ENCODE measurements at regions not wholly inside any gene's neighbourhood (a gene's known extent, or its start where the extent isn't known, plus 50 kb on each side); places are given as distances from the start of the nearest gene placed in this dataset.

- Mint-ChIP-seq H3K4me1 (no peaks in the 10 kb centered on the region), H3K27me3 (peaks cover 8% of the 10 kb centered on the region), H3K36me3 (no peaks in the 10 kb centered on the region), H3K9me3 (no peaks in the 10 kb centered on the region), H3K27ac (no peak overlapping the region), H3K4me3 (no peak overlapping the region)
Measured at GRCh38 chr18:77505499-77505898, 255.9 kb downstream of the GALR1 start.

DNA sequence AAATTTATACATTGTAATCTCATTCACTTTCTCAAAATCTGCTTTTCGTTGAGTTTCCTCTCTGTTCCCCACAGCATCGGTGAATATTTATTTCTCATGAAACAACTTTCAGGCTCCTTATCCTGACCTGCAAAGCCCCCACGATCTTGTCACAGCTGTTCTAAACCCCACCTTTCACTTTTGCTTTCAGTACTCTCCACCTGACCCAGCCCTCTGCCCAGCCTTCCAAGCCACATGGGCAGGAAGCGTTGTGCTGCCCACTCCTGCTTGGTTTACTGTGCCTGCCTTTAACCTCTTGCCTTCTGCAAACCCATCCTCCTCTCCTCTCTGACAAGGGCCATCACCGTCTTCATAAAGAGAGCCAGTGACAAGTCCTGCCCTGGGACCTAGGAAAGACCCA is 262.5 kb downstream of the GALR1 start:
- H3K9me3 Mint-ChIP-seq: no peaks in the 10 kb centered on the region
- H3K4me3 Mint-ChIP-seq: no peak overlapping the region
- H3K27ac Mint-ChIP-seq: no peak overlapping the region
- no peaks in the 10 kb centered on the region for H3K36me3 Mint-ChIP-seq
- H3K27me3 Mint-ChIP-seq: peaks cover 5% of the 10 kb centered on the region
- no peaks in the 10 kb centered on the region for H3K4me1 Mint-ChIP-seq

- H3K36me3 Mint-ChIP-seq: no peaks in the 10 kb centered on the region
- no peak overlapping the region for H3K27ac Mint-ChIP-seq
- peaks cover 3% of the 10 kb centered on the region for H3K27me3 Mint-ChIP-seq
- no peaks in the 10 kb centered on the region for H3K9me3 Mint-ChIP-seq
- no peaks in the 10 kb centered on the region for H3K4me1 Mint-ChIP-seq
- H3K4me3 Mint-ChIP-seq: no peak overlapping the region
Measured at GRCh38 chr18:77517901-77518300, 268.3 kb downstream of the GALR1 start.

DNA sequence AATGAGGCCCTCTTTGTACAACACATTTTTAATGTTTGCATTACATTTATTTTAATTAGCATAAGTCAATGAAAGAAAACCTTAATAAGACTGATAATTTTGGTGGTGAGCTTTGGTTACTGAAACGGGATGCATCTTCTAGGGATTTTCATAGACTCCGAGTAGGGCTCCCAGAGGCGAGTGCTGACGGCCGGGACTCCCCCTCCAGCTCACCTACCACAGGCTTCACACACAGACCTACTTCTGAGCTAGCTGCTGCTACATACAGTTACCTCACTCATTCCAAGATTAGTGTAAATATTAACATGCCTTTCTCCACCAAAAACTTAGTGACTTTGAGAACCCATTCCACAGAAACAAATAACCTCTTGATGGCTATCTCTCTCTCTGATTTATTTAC is 271.1 kb downstream of the GALR1 start:
- Mint-ChIP-seq H3K36me3 (no peaks in the 10 kb centered on the region), H3K27ac (no peak overlapping the region), H3K9me3 (no peaks in the 10 kb centered on the region), H3K4me1 (no peaks in the 10 kb centered on the region), H3K27me3 (peaks cover 3% of the 10 kb centered on the region), H3K4me3 (no peak overlapping the region)

GRCh38 chr18:77522051-77522675 is 272.5 kb downstream of the GALR1 start:
- no peaks in the 10 kb centered on the region for H3K36me3 Mint-ChIP-seq
- H3K4me3 Mint-ChIP-seq: no peak overlapping the region
- no peaks in the 10 kb centered on the region for H3K9me3 Mint-ChIP-seq
- peaks cover 3% of the 10 kb centered on the region for H3K27me3 Mint-ChIP-seq
- no peaks in the 10 kb centered on the region for H3K4me1 Mint-ChIP-seq
- H3K27ac Mint-ChIP-seq: no peak overlapping the region

- Mint-ChIP-seq H3K27me3 (peaks cover 3% of the 10 kb centered on the region), H3K27ac (no peak overlapping the region), H3K4me1 (no peaks in the 10 kb centered on the region), H3K9me3 (no peaks in the 10 kb centered on the region), H3K36me3 (no peaks in the 10 kb centered on the region), H3K4me3 (no peak overlapping the region)
Measured at GRCh38 chr18:77524909-77525308, 275.3 kb downstream of the GALR1 start.

DNA sequence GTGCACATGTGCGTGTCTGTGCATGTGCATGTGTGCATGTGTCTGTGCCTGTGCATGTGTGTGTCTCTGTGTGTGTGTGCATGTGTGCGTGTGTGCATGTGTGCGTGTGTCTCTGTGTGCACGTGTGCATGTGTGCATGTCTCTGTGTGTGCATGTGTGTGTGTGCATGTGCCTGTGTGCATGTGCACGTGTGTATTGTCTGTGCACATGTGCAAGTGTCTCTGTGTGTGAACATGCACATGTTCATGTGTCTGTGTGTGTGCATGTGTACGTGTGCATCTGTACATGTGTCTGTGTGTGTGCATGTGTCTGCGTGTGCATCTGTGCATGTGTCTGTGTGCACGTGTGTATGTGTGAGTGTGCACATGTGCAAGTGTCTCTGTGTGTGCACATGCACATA is 277.3 kb downstream of the GALR1 start:
- Mint-ChIP-seq H3K27me3 (peaks cover 1% of the 10 kb centered on the region), H3K4me3 (no peak overlapping the region), H3K27ac (no peak overlapping the region)

GRCh38 chr18:77528872-77529271 is 279.2 kb downstream of the GALR1 start:
- Mint-ChIP-seq H3K9me3 (no peaks in the 10 kb centered on the region), H3K36me3 (no peaks in the 10 kb centered on the region), H3K4me3 (no peak overlapping the region), H3K27me3 (no peaks in the 10 kb centered on the region), H3K27ac (no peak overlapping the region), H3K4me1 (no peaks in the 10 kb centered on the region)

More for the DNA sequence above, 277.3 kb downstream of the GALR1 start:
- Mint-ChIP-seq H3K4me1 (no peaks in the 10 kb centered on the region), H3K36me3 (no peaks in the 10 kb centered on the region), H3K9me3 (no peaks in the 10 kb centered on the region)

DNA sequence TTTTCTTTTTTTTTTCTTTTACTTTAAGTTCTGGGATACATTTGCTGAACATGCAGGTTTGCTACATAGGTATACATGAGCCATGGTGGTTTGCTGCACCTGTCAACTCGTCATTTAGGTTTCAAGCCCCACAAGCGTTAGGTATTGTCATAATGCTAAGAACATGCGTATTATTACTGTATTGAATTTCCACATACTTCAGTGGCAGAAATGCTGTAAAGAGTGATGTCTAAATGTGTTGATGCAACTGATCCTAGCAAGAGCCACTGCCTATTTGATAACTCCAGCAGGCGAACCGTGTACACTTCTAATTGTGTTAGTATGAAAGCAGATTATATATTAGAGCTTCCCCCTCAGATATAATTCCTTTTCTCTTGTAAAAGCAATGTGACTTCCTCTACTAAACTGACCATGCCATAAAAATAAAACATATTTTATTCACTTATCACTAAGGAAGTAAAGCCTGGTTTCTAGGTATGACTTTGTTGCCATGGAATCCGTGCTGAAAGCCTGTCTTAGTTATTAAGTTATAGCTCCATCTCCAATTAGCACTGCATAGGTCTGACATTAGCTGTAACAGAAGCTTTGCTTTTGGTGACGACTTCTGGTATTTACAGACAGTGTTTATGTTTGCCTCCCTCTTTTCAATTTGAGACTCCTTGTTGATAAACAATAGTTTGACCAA is 280.0 kb downstream of the GALR1 start:
- Mint-ChIP-seq H3K36me3 (no peaks in the 10 kb centered on the region), H3K27me3 (no peaks in the 10 kb centered on the region), H3K9me3 (no peaks in the 10 kb centered on the region), H3K27ac (no peak overlapping the region), H3K4me3 (no peak overlapping the region), H3K4me1 (no peaks in the 10 kb centered on the region)

DNA sequence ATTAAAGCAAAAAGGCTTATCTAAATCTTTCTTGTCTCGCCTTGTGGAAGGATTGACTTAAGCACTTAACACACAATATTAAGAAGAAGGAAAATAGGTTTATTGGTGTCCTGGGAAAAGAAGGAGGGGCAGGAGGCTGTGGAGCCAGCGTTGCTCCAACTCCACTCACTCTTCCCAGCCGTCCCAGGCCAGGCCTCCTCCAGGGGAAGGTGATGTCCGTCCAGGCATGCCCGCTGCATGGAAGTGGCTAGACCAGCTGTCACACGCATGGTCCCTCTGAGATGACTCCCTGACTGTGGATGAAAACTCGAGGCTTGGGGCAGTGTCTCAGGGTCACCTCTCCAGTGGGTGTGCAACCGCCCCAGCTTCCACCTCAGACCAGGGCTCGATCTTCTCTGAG is 281.1 kb downstream of the GALR1 start:
- Mint-ChIP-seq H3K4me1 (no peaks in the 10 kb centered on the region), H3K9me3 (no peaks in the 10 kb centered on the region), H3K27ac (no peak overlapping the region), H3K27me3 (no peaks in the 10 kb centered on the region), H3K36me3 (no peaks in the 10 kb centered on the region), H3K4me3 (no peak overlapping the region)

DNA sequence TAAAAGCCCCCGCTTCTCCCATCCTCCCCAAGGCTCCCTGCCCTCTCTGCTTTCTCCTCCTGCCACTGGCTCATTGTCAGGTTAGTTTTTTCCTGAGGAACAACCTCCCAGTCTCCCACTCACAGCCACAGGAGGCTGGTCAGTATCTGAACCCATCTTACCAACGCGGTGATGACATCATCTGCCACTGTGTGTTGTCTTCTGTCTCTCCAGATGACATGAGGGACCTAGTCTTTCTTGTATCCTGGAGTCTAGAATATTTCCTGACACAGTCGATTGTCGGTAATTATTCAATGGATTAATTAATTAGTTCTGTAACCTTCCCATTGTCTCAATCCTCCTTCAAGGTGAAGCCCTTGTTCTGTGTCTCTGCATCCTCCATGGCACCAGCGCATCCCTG is 290.2 kb downstream of the GALR1 start:
- Mint-ChIP-seq H3K4me1 (no peaks in the 10 kb centered on the region), H3K27me3 (peaks cover 10% of the 10 kb centered on the region), H3K27ac (no peak overlapping the region), H3K9me3 (peaks cover 11% of the 10 kb centered on the region), H3K36me3 (no peaks in the 10 kb centered on the region), H3K4me3 (no peak overlapping the region)

GRCh38 chr18:77544792-77545191 is 295.1 kb downstream of the GALR1 start:
- H3K4me3 Mint-ChIP-seq: no peak overlapping the region
- no peak overlapping the region for H3K27ac Mint-ChIP-seq
- peaks cover 2% of the 10 kb centered on the region for H3K9me3 Mint-ChIP-seq
- H3K27me3 Mint-ChIP-seq: peaks cover 6% of the 10 kb centered on the region
- H3K4me1 Mint-ChIP-seq: no peaks in the 10 kb centered on the region
- no peaks in the 10 kb centered on the region for H3K36me3 Mint-ChIP-seq

GRCh38 chr18:77547757-77548156 is 298.1 kb downstream of the GALR1 start:
- H3K36me3 Mint-ChIP-seq: no peaks in the 10 kb centered on the region
- H3K9me3 Mint-ChIP-seq: no peaks in the 10 kb centered on the region
- H3K4me3 Mint-ChIP-seq: no peak overlapping the region
- no peaks in the 10 kb centered on the region for H3K4me1 Mint-ChIP-seq
- no peaks in the 10 kb centered on the region for H3K27me3 Mint-ChIP-seq
- H3K27ac Mint-ChIP-seq: no peak overlapping the region

GRCh38 chr18:77548790-77549420 is 299.3 kb downstream of the GALR1 start:
- H3K4me1 Mint-ChIP-seq: no peaks in the 10 kb centered on the region
- H3K4me3 Mint-ChIP-seq: no peak overlapping the region
- no peaks in the 10 kb centered on the region for H3K27me3 Mint-ChIP-seq
- no peak overlapping the region for H3K27ac Mint-ChIP-seq
- no peaks in the 10 kb centered on the region for H3K9me3 Mint-ChIP-seq
- no peaks in the 10 kb centered on the region for H3K36me3 Mint-ChIP-seq

- H3K4me1 Mint-ChIP-seq: no peaks in the 10 kb centered on the region
- H3K9me3 Mint-ChIP-seq: no peaks in the 10 kb centered on the region
- H3K27me3 Mint-ChIP-seq: no peaks in the 10 kb centered on the region
- H3K4me3 Mint-ChIP-seq: no peak overlapping the region
- no peaks in the 10 kb centered on the region for H3K36me3 Mint-ChIP-seq
- H3K27ac Mint-ChIP-seq: no peak overlapping the region
Measured at GRCh38 chr18:77550625-77551024, 301.0 kb downstream of the GALR1 start.

GRCh38 chr18:77551055-77551454 is 301.4 kb downstream of the GALR1 start:
- no peak overlapping the region for H3K4me3 Mint-ChIP-seq
- H3K9me3 Mint-ChIP-seq: no peaks in the 10 kb centered on the region
- no peaks in the 10 kb centered on the region for H3K27me3 Mint-ChIP-seq
- H3K4me1 Mint-ChIP-seq: no peaks in the 10 kb centered on the region
- no peak overlapping the region for H3K27ac Mint-ChIP-seq
- H3K36me3 Mint-ChIP-seq: no peaks in the 10 kb centered on the region

All from activated naive CD4-positive, alpha-beta T cell treated with anti-CD3 and anti-CD28 coated beads, Interleukin-2, amount 50 U/mL, for 24 hours (primary cell).